ENCODE measurements at regions not wholly inside any gene's neighbourhood (a gene's known extent, or its start where the extent isn't known, plus 50 kb on each side); places are given as distances from the start of the nearest gene placed in this dataset.

DNA sequence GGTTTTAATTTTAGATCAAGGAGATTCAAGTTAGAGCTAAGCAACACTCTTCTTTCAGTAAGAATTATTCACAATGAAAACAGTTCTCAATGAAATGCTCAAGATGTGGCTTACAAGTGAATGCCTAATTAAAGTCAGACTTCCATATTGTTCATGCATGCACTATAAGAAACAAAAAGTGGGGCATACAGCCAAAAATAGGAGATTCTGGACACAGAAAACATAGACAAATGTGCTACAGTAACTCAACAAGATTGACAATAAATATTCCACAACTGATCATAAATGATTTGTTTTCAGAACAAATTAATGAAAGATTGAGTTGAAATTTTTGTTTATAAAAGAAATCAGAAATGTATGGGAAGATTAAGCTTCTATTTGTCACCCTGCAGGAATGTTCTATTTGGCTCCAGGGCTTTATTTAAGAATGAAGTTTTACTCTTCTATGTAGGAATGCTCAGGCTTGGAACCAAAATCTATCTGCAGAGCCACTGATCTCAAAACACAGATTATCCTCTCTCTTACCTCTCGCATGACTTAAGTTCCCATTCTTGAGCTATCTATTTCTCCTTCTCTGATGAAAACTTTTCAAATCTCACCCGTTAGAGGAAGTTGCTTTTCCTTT is 89.0 kb upstream of the PIP4K2A start:
- TF ChIP-seq POLR2A (IDR thresholded peaks at IDR 0.05) (no peak), CTCF (IDR thresholded peaks at IDR 0.05) (no peak)
